ENCODE measurements at regions not wholly inside any gene's neighbourhood (a gene's known extent, or its start where the extent isn't known, plus 50 kb on each side); places are given as distances from the start of the nearest gene placed in this dataset.

- TF ChIP-seq CTCF (IDR thresholded peaks at IDR 0.05), result no peak
- Histone ChIP-seq H3K27ac (no peak overlapping the region), H3K4me3 (no peak overlapping the region), H3K4me1 (no peaks in the 10 kb centered on the region), H3K36me3 (no peaks in the 10 kb centered on the region), H3K27me3 (no peaks in the 10 kb centered on the region), H3K9me3 (no peaks in the 10 kb centered on the region), H3K9ac (ENCODE audit: low read depth in 2 of 2, low read length in 2 of 2) (no peak overlapping the region)
- no peak for DNase-seq
- intact Hi-C loops (cut with DNase I), result no loop called here
These were observed 493.8 kb upstream of the PABPC4L start for GRCh38 chr4:134695433-134695832.

GRCh38 chr4:134691915-134692314, 490.3 kb upstream of the PABPC4L start:
- no peaks in the 10 kb centered on the region for H3K27me3 ChIP-seq
- no peaks in the 10 kb centered on the region for H3K36me3 ChIP-seq
- no peaks in the 10 kb centered on the region for H3K9me3 ChIP-seq
- H3K4me3 ChIP-seq, result no peak overlapping the region
- no peak for TF ChIP-seq CTCF (IDR thresholded peaks at IDR 0.05)
- H3K9ac ChIP-seq (ENCODE audit: low read depth in 2 of 2, low read length in 2 of 2), result no peak overlapping the region
- no peak for DNase-seq
- no peak overlapping the region for H3K27ac ChIP-seq
- intact Hi-C loops (cut with DNase I), result no loop called here
- no peaks in the 10 kb centered on the region for H3K4me1 ChIP-seq

GRCh38 chr4:134687646-134688628, 486.3 kb upstream of the PABPC4L start:
- Histone ChIP-seq H3K27me3 (no peaks in the 10 kb centered on the region), H3K36me3 (no peaks in the 10 kb centered on the region), H3K9me3 (no peaks in the 10 kb centered on the region), H3K4me3 (no peak overlapping the region), H3K4me1 (no peaks in the 10 kb centered on the region), H3K9ac (ENCODE audit: low read depth in 2 of 2, low read length in 2 of 2) (no peak overlapping the region), H3K27ac (no peak overlapping the region)
- intact Hi-C loops (cut with DNase I), result no loop called here
- no peak for TF ChIP-seq CTCF (IDR thresholded peaks at IDR 0.05)
- no peak for DNase-seq

- no peaks in the 10 kb centered on the region for H3K36me3 ChIP-seq
- intact Hi-C loops (cut with DNase I), result no loop called here
- no peak for DNase-seq
- H3K27ac ChIP-seq, result no peak overlapping the region
- H3K9me3 ChIP-seq, result no peaks in the 10 kb centered on the region
- no peak for TF ChIP-seq CTCF (IDR thresholded peaks at IDR 0.05)
- no peak overlapping the region for H3K9ac ChIP-seq (ENCODE audit: low read depth in 2 of 2, low read length in 2 of 2)
- no peaks in the 10 kb centered on the region for H3K4me1 ChIP-seq
- H3K27me3 ChIP-seq, result no peaks in the 10 kb centered on the region
- no peak overlapping the region for H3K4me3 ChIP-seq
These were observed 475.7 kb upstream of the PABPC4L start for GRCh38 chr4:134677209-134677814.

- H3K27ac ChIP-seq, result no peak overlapping the region
- H3K4me1 ChIP-seq, result no peaks in the 10 kb centered on the region
- H3K27me3 ChIP-seq, result no peaks in the 10 kb centered on the region
- DNase-seq, result no peak
- no peak overlapping the region for H3K9ac ChIP-seq (ENCODE audit: low read depth in 2 of 2, low read length in 2 of 2)
- no peak for TF ChIP-seq CTCF (IDR thresholded peaks at IDR 0.05)
- H3K36me3 ChIP-seq, result no peaks in the 10 kb centered on the region
- H3K4me3 ChIP-seq, result no peak overlapping the region
- H3K9me3 ChIP-seq, result no peaks in the 10 kb centered on the region
- intact Hi-C loops (cut with DNase I), result no loop called here
These were observed 466.6 kb upstream of the PABPC4L start for GRCh38 chr4:134668237-134668636.
